IPS DF 19.7 (cell line): ENCODE measurements at regions not wholly inside any gene's neighbourhood (a gene's known extent, or its start where the extent isn't known, plus 50 kb on each side); places are given as distances from the start of the nearest gene placed in this dataset.

Source experiments
- DNase-seq: peaks from one replicate; pipeline ENCODE4 v3.0.0-alpha.2; 2013; ENCODE audit warnings: low read depth, low spot score

GRCh38 chr21:31414263-31415000 is 70.4 kb upstream of the TIAM1 start:
- no peak for DNase-seq

GRCh38 chr21:31413698-31414097 is 69.6 kb upstream of the TIAM1 start:
- DNase-seq, result no peak

GRCh38 chr21:31410499-31411131 is 66.6 kb upstream of the TIAM1 start:
- no peak for DNase-seq

- DNase-seq, result no peak
Observed at GRCh38 chr21:31409831-31410487, 65.9 kb upstream of the TIAM1 start.

- DNase-seq, result no peak
Observed at GRCh38 chr21:31408301-31409088, 64.4 kb upstream of the TIAM1 start.

GRCh38 chr21:31406510-31406909 is 62.4 kb upstream of the TIAM1 start:
- DNase-seq, result no peak

- no peak for DNase-seq
Observed at GRCh38 chr21:31405604-31406003, 61.5 kb upstream of the TIAM1 start.

- no peak for DNase-seq
Observed at GRCh38 chr21:31403596-31404333, 59.7 kb upstream of the TIAM1 start.

- DNase-seq, result no peak
Observed at GRCh38 chr21:31399591-31399990, 55.5 kb upstream of the TIAM1 start.

GRCh38 chr21:31398574-31398973 is 54.5 kb upstream of the TIAM1 start:
- no peak for DNase-seq

- DNase-seq, result no peak
Observed at GRCh38 chr21:31397939-31398338, 53.9 kb upstream of the TIAM1 start.

GRCh38 chr21:31397515-31397926 is 53.5 kb upstream of the TIAM1 start:
- DNase-seq, result no peak

- DNase-seq, result no peak
Observed at GRCh38 chr21:31397030-31397429, 53.0 kb upstream of the TIAM1 start.

GRCh38 chr21:31396399-31396798 is 52.3 kb upstream of the TIAM1 start:
- DNase-seq, result no peak

GRCh38 chr21:31395791-31396190 is 51.7 kb upstream of the TIAM1 start:
- DNase-seq, result no peak

GRCh38 chr21:31395268-31395667 is 51.2 kb upstream of the TIAM1 start:
- no peak for DNase-seq

GRCh38 chr21:31394309-31394708 is 50.2 kb upstream of the TIAM1 start:
- no peak for DNase-seq
